Epithelial cell of esophagus (primary cell): ENCODE measurements at regions not wholly inside any gene's neighbourhood (a gene's known extent, or its start where the extent isn't known, plus 50 kb on each side); places are given as distances from the start of the nearest gene placed in this dataset.
"Not testable (repeated sequence)": the region's sequence is repeated elsewhere in the genome, so short reads cannot be mapped to it uniquely, and the experiment has no call there.

ENCODE experiments used
- DNase-seq: peaks from one replicate; pipeline ENCODE4 v3.0.0; 2010; ENCODE audit warnings: low read depth
- H3K4me3 ChIP-seq: 2 replicates; pipeline ENCODE4 v1.5.1; 2011; ENCODE audit warnings: mild to moderate bottlenecking, low read length, control low read depth
- CTCF ChIP-seq: IDR thresholded peaks from 2 replicates; pipeline ENCODE4 v1.5.1; 2011; ENCODE audit warnings: low read depth, mild to moderate bottlenecking, low read length, control low read depth, inconsistent platforms; ENCODE audit not compliant: insufficient read depth; ENCODE audit errors: missing control alignments

- no peak for DNase-seq
- no peak for TF ChIP-seq CTCF
- H3K4me3 ChIP-seq: no peak overlapping the region
These were observed 85.8 kb upstream of the MSH6 start for GRCh38 chr2:47697000-47697601.

- no peak for TF ChIP-seq CTCF
- no peak overlapping the region for H3K4me3 ChIP-seq
- no peak for DNase-seq
These were observed 86.5 kb upstream of the MSH6 start for GRCh38 chr2:47696478-47696831.

- no peak for TF ChIP-seq CTCF
- no peak overlapping the region for H3K4me3 ChIP-seq
- DNase-seq: peak; percentile 38
These were observed 87.0 kb upstream of the MSH6 start for GRCh38 chr2:47695800-47696477.

GRCh38 chr2:47694451-47694850 is 88.5 kb upstream of the MSH6 start:
- not testable (repeated sequence) for H3K4me3 ChIP-seq, DNase-seq

- DNase-seq, H3K4me3 ChIP-seq: not testable (repeated sequence)
These were observed 92.1 kb upstream of the MSH6 start for GRCh38 chr2:47690706-47691325.

- no peak overlapping the region for H3K4me3 ChIP-seq
- DNase-seq: no peak
- no peak for TF ChIP-seq CTCF
These were observed 92.8 kb upstream of the MSH6 start for GRCh38 chr2:47690132-47690531.

GRCh38 chr2:47689118-47689517 is 93.8 kb upstream of the MSH6 start:
- not testable (repeated sequence) for DNase-seq, H3K4me3 ChIP-seq

GRCh38 chr2:47688561-47688960 is 94.4 kb upstream of the MSH6 start:
- no peak for TF ChIP-seq CTCF
- H3K4me3 ChIP-seq: no peak overlapping the region
- no peak for DNase-seq
